IMR-90 (cell line): ENCODE measurements at regions not wholly inside any gene's neighbourhood (a gene's known extent, or its start where the extent isn't known, plus 50 kb on each side); places are given as distances from the start of the nearest gene placed in this dataset.

Experiments
- ATAC-seq: fragments of 200-7000 bp; cut with Tn5 transposase; 2 replicates; pipeline ENCODE4 v1.9.1; 2020; ENCODE audit warnings: low read depth, mild to moderate bottlenecking, moderate library complexity
- BruUV-seq: library from RNA; stranded (reverse); fragments of 400-500 nt; replicated peaks from 2 replicates; lab custom pipeline; 2021; lab: Mats Ljungman, UMichigan
- CTCF ChIA-PET: fragments of 300-600 bp; formaldehyde crosslinking; extraction: SDS; loops from one replicate; lab custom pipeline; 2021; ENCODE audit warnings: antibody characterized with exemption; lab: Yijun Ruan, JAX
- POLR2A ChIA-PET: fragments of 300-600 bp; sonication (Branson Sonifier 250); formaldehyde crosslinking; loops from one replicate; lab custom pipeline; 2022; ENCODE audit warnings: antibody characterized with exemption; ENCODE audit not compliant: unreplicated experiment; lab: Charles Lee
- DNase-seq: peaks from one replicate; pipeline ENCODE4 v3.0.0; 2013
- H2AFZ ChIP-seq: replicated peaks from 2 replicates; pipeline ENCODE3; 2013; ENCODE audit warnings: low read length, mild to moderate bottlenecking; ENCODE audit not compliant: poor library complexity
- H2AK5ac ChIP-seq: 2 replicates; pipeline ENCODE4 v1.6.1; 2013; ENCODE audit warnings: low read depth, low read length, inconsistent platforms
- H2AK9ac ChIP-seq: replicated peaks from 2 replicates; pipeline ENCODE3; 2013; ENCODE audit warnings: mild to moderate bottlenecking, low read depth, low read length, moderate library complexity; ENCODE audit not compliant: poor library complexity
- H2BK120ac ChIP-seq: 2 replicates; pipeline ENCODE4 v1.6.1; 2013; ENCODE audit warnings: low read depth, low read length, inconsistent platforms
- H2BK15ac ChIP-seq: 3 replicates; pipeline ENCODE4 v1.6.1; 2013; ENCODE audit warnings: low read depth, low read length, inconsistent platforms
- H2BK20ac ChIP-seq: 2 replicates; pipeline ENCODE4 v1.6.1; 2013; ENCODE audit warnings: low read depth, mild to moderate bottlenecking, inconsistent platforms, low read length, moderate library complexity
- H2BK5ac ChIP-seq: 2 replicates; pipeline ENCODE4 v1.6.1; 2013; ENCODE audit warnings: mild to moderate bottlenecking, low read depth, low read length, inconsistent platforms; ENCODE audit not compliant: poor library complexity, severe bottlenecking
- H3K14ac ChIP-seq: replicated peaks from 2 replicates; pipeline ENCODE4 v1.6.1; 2013; ENCODE audit warnings: low read depth, low read length, inconsistent platforms
- H3K18ac ChIP-seq: 2 replicates; pipeline ENCODE4 v1.6.1; 2013; ENCODE audit warnings: low read depth, low read length, control low read depth
- H3K23ac ChIP-seq: 2 replicates; pipeline ENCODE4 v1.6.1; 2013; ENCODE audit warnings: low read depth, low read length, inconsistent platforms
- H3K27ac ChIP-seq: 2 replicates; pipeline ENCODE4 v1.5.1; 2013; ENCODE audit warnings: mild to moderate bottlenecking, control low read depth, low read length; ENCODE audit not compliant: insufficient read depth
- H3K27me3 ChIP-seq: 2 replicates; pipeline ENCODE4 v1.6.1; 2013; ENCODE audit warnings: low read length; ENCODE audit not compliant: control insufficient read depth, insufficient read depth
- H3K36me3 ChIP-seq: 2 replicates; pipeline ENCODE4 v1.6.1; 2013; ENCODE audit warnings: low read length, mixed read lengths; ENCODE audit not compliant: control insufficient read depth, insufficient read depth
- H3K4ac ChIP-seq: 2 replicates; pipeline ENCODE4 v1.6.1; 2013; ENCODE audit warnings: low read depth, low read length, inconsistent platforms
- H3K4me1 ChIP-seq: 2 replicates; pipeline ENCODE4 v1.6.1; 2013; ENCODE audit warnings: low read length, mixed read lengths; ENCODE audit not compliant: control insufficient read depth, insufficient read depth
- H3K4me2 ChIP-seq: 2 replicates; pipeline ENCODE4 v1.6.1; 2013; ENCODE audit warnings: low read depth, mild to moderate bottlenecking, control low read depth, low read length, moderate library complexity
- H3K4me3 ChIP-seq: 2 replicates; pipeline ENCODE4 v1.5.1; 2013; ENCODE audit warnings: low read depth, mild to moderate bottlenecking, control low read depth, low read length, moderate library complexity; ENCODE audit not compliant: insufficient read depth
- H3K56ac ChIP-seq: 2 replicates; pipeline ENCODE4 v1.6.1; 2013; ENCODE audit warnings: low read length, inconsistent platforms; ENCODE audit not compliant: insufficient read depth; ENCODE audit errors: extremely low read depth
- H3K79me1 ChIP-seq, 2 experiments: 2 replicates each; pipeline ENCODE4 v1.6.1; 2013; ENCODE audit warnings: low read length in 2 of 2, inconsistent platforms in 1 of 2, low read depth in 1 of 2
- H3K9ac ChIP-seq: 2 replicates; pipeline ENCODE4 v1.6.1; 2013; ENCODE audit warnings: low read depth, low read length, control low read depth
- H3K9me1 ChIP-seq: 2 replicates; pipeline ENCODE4 v1.6.1; 2013; ENCODE audit warnings: low read length, inconsistent platforms; ENCODE audit not compliant: insufficient read depth
- H3K9me3 ChIP-seq: 2 replicates; pipeline ENCODE4 v1.6.1; 2013; ENCODE audit warnings: low read length; ENCODE audit not compliant: control insufficient read depth, insufficient read depth
- H4K20me1 ChIP-seq: 2 replicates; pipeline ENCODE4 v1.6.1; 2013; ENCODE audit warnings: low read length, inconsistent platforms; ENCODE audit not compliant: insufficient read depth
- H4K5ac ChIP-seq: 2 replicates; pipeline ENCODE4 v1.6.1; 2013; ENCODE audit warnings: mild to moderate bottlenecking, low read depth, low read length, control low read depth
- H4K8ac ChIP-seq, 2 experiments: 2 replicates each; pipeline ENCODE4 v1.6.1; 2013; ENCODE audit warnings: low read depth in 2 of 2, low read length in 2 of 2, control low read depth in 1 of 2, inconsistent platforms in 1 of 2
- H4K91ac ChIP-seq: 2 replicates; pipeline ENCODE4 v1.6.1; 2013; ENCODE audit warnings: low read depth, low read length, inconsistent platforms; ENCODE audit not compliant: insufficient read depth
- POLR2A ChIP-seq: IDR thresholded peaks from 2 replicates; pipeline ENCODE4 v1.6.1; 2012; ENCODE audit warnings: mild to moderate bottlenecking, low read depth, low read length
- RAD21 ChIP-seq: IDR thresholded peaks from 2 replicates; pipeline ENCODE4 v1.6.1; 2012; ENCODE audit warnings: low read length, improper control_type of control experiment
- WGBS, 2 experiments: methylation state at CpG; one replicate each; pipeline versions ENCODE4 v1.1.5 to v1.1.7; 2013; ENCODE audit warnings: missing lambda C conversion rate in 2 of 2; ENCODE audit not compliant: insufficient read length in 1 of 2; ENCODE audit errors: extremely low coverage in 2 of 2; 5-methylcytosine and 5-hydroxymethylcytosine counted together
- dilution Hi-C: fragments of 300-500 bp; cut with HindIII; formaldehyde crosslinking; loops from one replicate; pipeline ENCODE4 v1.14.3; 2018; ENCODE audit warnings: low sequenced_read_pairs; ENCODE audit not compliant: unreplicated experiment
- in situ Hi-C: fragments of 300-500 bp; cut with MboI; formaldehyde crosslinking; loops from 3 replicates; pipeline ENCODE4 v1.14.3; 2019; ENCODE audit warnings: low sequenced_read_pairs, inconsistent platforms, mixed read lengths
- intact Hi-C: fragments of 100-400 bp; cut with micrococcal nuclease; formaldehyde crosslinking; loops from 2 replicates; pipeline ENCODE4 v1.10.0; 2022

GRCh38 chr16:54547052-54547451 lies 260.5 kb upstream of the IRX3 start:
- WGBS, 2 experiments: no CpG with 5 or more reads among the region's 4 CpGs
- H3K18ac ChIP-seq: no peak overlapping the region
- TF ChIP-seq RAD21 (no peak), POLR2A (no peak)
- H2BK120ac ChIP-seq: no peak overlapping the region
- DNase-seq (no peak), ATAC-seq (no peak)
- intact Hi-C loops: no loop called here
- H3K27me3 ChIP-seq: no peaks in the 10 kb centered on the region
- H3K14ac ChIP-seq: no peak overlapping the region
- H3K9me3 ChIP-seq: no peaks in the 10 kb centered on the region
- H3K27ac ChIP-seq: no peak overlapping the region
- ChIA-PET CTCF (interaction anchor here (0.5 kb wide), 1 partner anchor 110 kb away, joined by 3 read pairs; no protein-coding TSS in a partner anchor), POLR2A (no interaction called here)
- no peak overlapping the region for H3K56ac ChIP-seq
- H2AK5ac ChIP-seq: no peak overlapping the region
- H2BK20ac ChIP-seq: no peak overlapping the region
- H3K9me1 ChIP-seq: no peaks in the 10 kb centered on the region
- H3K23ac ChIP-seq: no peak overlapping the region
- no peaks in the 10 kb centered on the region for H4K20me1 ChIP-seq
- no peak overlapping the region for H4K8ac ChIP-seq
- H3K4me1 ChIP-seq: no peaks in the 10 kb centered on the region
- no peak overlapping the region for H4K91ac ChIP-seq
- H3K4ac ChIP-seq: no peak overlapping the region
- H2AFZ ChIP-seq: no peak overlapping the region
- in situ Hi-C loops: no loop called here
- BruUV-seq: no TSS peak
- no peak overlapping the region for H3K4me3 ChIP-seq
- no peaks in the 10 kb centered on the region for H3K36me3 ChIP-seq
- H3K79me1 ChIP-seq: no peaks in the 10 kb centered on the region
- H3K4me2 ChIP-seq: no peak overlapping the region
- no peak overlapping the region for H2BK5ac ChIP-seq
- no peak overlapping the region for H2BK15ac ChIP-seq
- dilution Hi-C loops: no loop called here
- H2AK9ac ChIP-seq: no peak overlapping the region
- H3K9ac ChIP-seq: no peak overlapping the region
- H4K5ac ChIP-seq: no peak overlapping the region
